PFSK-1 (cell line): ENCODE measurements at regions not wholly inside any gene's neighbourhood (a gene's known extent, or its start where the extent isn't known, plus 50 kb on each side); places are given as distances from the start of the nearest gene placed in this dataset.

ENCODE experiments used
- POLR2AphosphoS5 ChIP-seq: IDR thresholded peaks from 2 replicates; pipeline ENCODE4 v1.6.1; 2012; ENCODE audit warnings: low read depth, mild to moderate bottlenecking, control low read depth, low read length, moderate library complexity
- REST ChIP-seq, 2 experiments: IDR thresholded peaks; 2 replicates each; pipeline versions ENCODE4 v1.6.1 to v1.8.0; 2011 to 2012; ENCODE audit warnings: low read depth in 2 of 2, low read length in 2 of 2, control low read depth in 1 of 2, inconsistent platforms in 1 of 2, mild to moderate bottlenecking in 1 of 2, moderate library complexity in 1 of 2; ENCODE audit not compliant: insufficient read depth in 1 of 2
- SIN3A ChIP-seq: IDR thresholded peaks from 2 replicates; pipeline ENCODE4 v1.6.1; 2012; ENCODE audit warnings: mild to moderate bottlenecking, low read length, moderate library complexity, borderline replicate concordance; ENCODE audit not compliant: insufficient read depth
- TAF1 ChIP-seq: IDR thresholded peaks from 2 replicates; pipeline ENCODE4 v1.6.1; 2012; ENCODE audit warnings: low read length, control low read depth, borderline replicate concordance; ENCODE audit not compliant: insufficient read depth

GRCh38 chr9:29826421-29826820 is 2253.1 kb upstream of the C9orf72 start:
- TF ChIP-seq REST (IDR thresholded peaks at IDR 0.05; ENCODE audit: insufficient read depth in 1 of 2, low read depth in 2 of 2, low read length in 2 of 2), result no peak
- TF ChIP-seq POLR2AphosphoS5, result no peak
- TF ChIP-seq SIN3A, result no peak
- no peak for TF ChIP-seq TAF1
